Hypothalamus (tissue), 51 donors: ENCODE measurements at regions not wholly inside any gene's neighbourhood (a gene's known extent, or its start where the extent isn't known, plus 50 kb on each side); places are given as distances from the start of the nearest gene placed in this dataset.
A peak's percentile ranks its signal among the peaks of the same experiment; 100 is the strongest.

Source experiments
- DNase-seq, 51 donors: peaks; one replicate each; lab custom pipeline; 2025; lab: John Stamatoyannopoulos, UW

GRCh38 chr6:43953256-43953655 lies 174.0 kb downstream of the MRPL14 start:
- no peak for DNase-seq

- no peak for DNase-seq
These were observed 174.5 kb downstream of the MRPL14 start for GRCh38 chr6:43952746-43953145.

- no peak for DNase-seq
These were observed 175.2 kb downstream of the MRPL14 start for GRCh38 chr6:43951756-43952675.

GRCh38 chr6:43951063-43951755 lies 176.0 kb downstream of the MRPL14 start:
- peak in 5 of 51 donors; percentile 9 to 28 (median 14) for DNase-seq

GRCh38 chr6:43950731-43951062 lies 176.6 kb downstream of the MRPL14 start:
- no peak for DNase-seq

- DNase-seq = no peak
These were observed 177.1 kb downstream of the MRPL14 start for GRCh38 chr6:43950051-43950605.

- DNase-seq = no peak
These were observed 177.7 kb downstream of the MRPL14 start for GRCh38 chr6:43949551-43949991.

- no peak for DNase-seq
These were observed 178.4 kb downstream of the MRPL14 start for GRCh38 chr6:43948527-43949485.

- DNase-seq = no peak
These were observed 177.8 kb downstream of the VEGFA start for GRCh38 chr6:43947860-43948259.

- no peak for DNase-seq
These were observed 176.8 kb downstream of the VEGFA start for GRCh38 chr6:43946641-43947363.

GRCh38 chr6:43945768-43946080 lies 175.7 kb downstream of the VEGFA start:
- DNase-seq = no peak

GRCh38 chr6:43944908-43945767 lies 175.1 kb downstream of the VEGFA start:
- no peak for DNase-seq

GRCh38 chr6:43943781-43944250 lies 173.8 kb downstream of the VEGFA start:
- peak in 4 of 51 donors; percentile 16 to 46 (median 27) for DNase-seq

- no peak for DNase-seq
These were observed 173.2 kb downstream of the VEGFA start for GRCh38 chr6:43943099-43943766.

GRCh38 chr6:43942616-43943015 lies 172.6 kb downstream of the VEGFA start:
- no peak for DNase-seq

GRCh38 chr6:43942011-43942442 lies 172.0 kb downstream of the VEGFA start:
- DNase-seq = no peak

GRCh38 chr6:43941174-43941573 lies 171.2 kb downstream of the VEGFA start:
- DNase-seq = no peak

- no peak for DNase-seq
These were observed 170.5 kb downstream of the VEGFA start for GRCh38 chr6:43940393-43941087.
